ENCODE measurements at regions not wholly inside any gene's neighbourhood (a gene's known extent, or its start where the extent isn't known, plus 50 kb on each side); places are given as distances from the start of the nearest gene placed in this dataset.

DNA sequence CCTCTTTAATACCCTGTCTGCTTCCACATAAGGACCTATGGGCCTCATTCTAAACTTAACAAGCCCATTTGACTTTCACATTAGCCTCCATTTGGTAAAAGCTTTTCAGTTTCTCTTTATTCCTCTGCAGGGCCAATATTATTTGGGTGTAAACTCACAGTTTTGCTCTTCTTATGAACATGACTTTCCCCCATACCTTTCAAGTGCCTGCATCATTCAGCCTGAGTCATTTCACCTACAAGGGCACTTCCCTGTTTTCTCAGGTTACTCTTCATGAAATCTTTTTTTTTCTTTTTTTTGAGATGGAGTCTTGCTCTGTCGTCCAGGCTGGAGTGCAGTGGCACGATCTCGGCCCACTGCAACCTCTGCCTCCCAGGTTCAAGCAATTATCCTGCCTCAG is 1258.1 kb upstream of the CELF2 start:
- intact Hi-C loops (cut with micrococcal nuclease), result no loop called here
- dilution Hi-C loops (cut with HindIII; ENCODE audit: low sequenced_read_pairs, unreplicated experiment), result no loop called here

More for the DNA sequence above, 1258.1 kb upstream of the CELF2 start:
- H3K4me3 ChIP-seq (ENCODE audit: insufficient read depth, low read depth, low read length), result no peak overlapping the region
- H3K36me3 ChIP-seq (ENCODE audit: control insufficient read depth, insufficient read depth, low read length), result no peaks in the 10 kb centered on the region
- no peak overlapping the region for H2AK5ac ChIP-seq (ENCODE audit: low read depth, low read length)
- H3K4me2 ChIP-seq (ENCODE audit: low read depth, low read length), result no peak overlapping the region
- H2BK20ac ChIP-seq (ENCODE audit: low read depth, low read length), result no peak overlapping the region
- no peak overlapping the region for H2AFZ ChIP-seq (replicated peaks; ENCODE audit: low read length, poor library complexity)
- ChIA-PET POLR2A (ENCODE audit: unreplicated experiment) (no interaction called here), CTCF (no interaction called here)
- WGBS, 2 experiments (ENCODE audit: extremely low coverage in 2 of 2, insufficient read length in 1 of 2), result 100% methylated on average over 1 of the region's 3 CpGs; no CpG with 5 or more reads in 1 of the 2 experiments
- H4K20me1 ChIP-seq (ENCODE audit: insufficient read depth, low read length), result no peaks in the 10 kb centered on the region
- no peak overlapping the region for H2BK120ac ChIP-seq (ENCODE audit: low read depth, low read length)
- no peak overlapping the region for H3K4ac ChIP-seq (ENCODE audit: low read depth, low read length)
- H3K9me3 ChIP-seq (ENCODE audit: control insufficient read depth, insufficient read depth, low read length), result peaks cover 2% of the 10 kb centered on the region; the same call in 1 of the 2 replicates
- H2AK9ac ChIP-seq (replicated peaks; ENCODE audit: low read depth, low read length, poor library complexity), result no peak overlapping the region
- no peak overlapping the region for H2BK15ac ChIP-seq (ENCODE audit: low read depth, low read length)
- H3K14ac ChIP-seq (replicated peaks; ENCODE audit: low read depth, low read length), result no peak overlapping the region
- H2BK5ac ChIP-seq (ENCODE audit: low read depth, low read length, poor library complexity, severe bottlenecking), result no peak overlapping the region
- no peaks in the 10 kb centered on the region for H3K27me3 ChIP-seq (ENCODE audit: control insufficient read depth, insufficient read depth, low read length)
- H3K79me1 ChIP-seq (ENCODE audit: low read depth in 1 of 2, low read length in 2 of 2), result no peaks in the 10 kb centered on the region
- H4K5ac ChIP-seq (ENCODE audit: low read depth, low read length), result no peak overlapping the region
- no peak overlapping the region for H3K27ac ChIP-seq (ENCODE audit: insufficient read depth, low read length)
- H3K4me1 ChIP-seq (ENCODE audit: control insufficient read depth, insufficient read depth, low read length), result peaks cover 2% of the 10 kb centered on the region
- no peaks in the 10 kb centered on the region for H3K9me1 ChIP-seq (ENCODE audit: insufficient read depth, low read length)
- no peak overlapping the region for H3K18ac ChIP-seq (ENCODE audit: low read depth, low read length)
- H3K56ac ChIP-seq (ENCODE audit: extremely low read depth, insufficient read depth, low read length), result no peak overlapping the region
- no peak overlapping the region for H3K23ac ChIP-seq (ENCODE audit: low read depth, low read length)
- no peak for TF ChIP-seq MXI1 (IDR thresholded peaks at IDR 0.05; ENCODE audit: borderline replicate concordance, low read depth, low read length)
- TF ChIP-seq, protein P1, sequence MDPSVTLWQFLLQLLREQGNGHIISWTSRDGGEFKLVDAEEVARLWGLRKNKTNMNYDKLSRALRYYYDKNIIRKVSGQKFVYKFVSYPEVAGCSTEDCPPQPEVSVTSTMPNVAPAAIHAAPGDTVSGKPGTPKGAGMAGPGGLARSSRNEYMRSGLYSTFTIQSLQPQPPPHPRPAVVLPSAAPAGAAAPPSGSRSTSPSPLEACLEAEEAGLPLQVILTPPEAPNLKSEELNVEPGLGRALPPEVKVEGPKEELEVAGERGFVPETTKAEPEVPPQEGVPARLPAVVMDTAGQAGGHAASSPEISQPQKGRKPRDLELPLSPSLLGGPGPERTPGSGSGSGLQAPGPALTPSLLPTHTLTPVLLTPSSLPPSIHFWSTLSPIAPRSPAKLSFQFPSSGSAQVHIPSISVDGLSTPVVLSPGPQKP (IDR thresholded peaks at IDR 0.05; ENCODE audit: borderline replicate concordance, low read depth, low read length), result no peak
- no peak for TF ChIP-seq FOS (IDR thresholded peaks at IDR 0.05; ENCODE audit: low read depth, low read length)
- no peak for TF ChIP-seq MAZ (IDR thresholded peaks at IDR 0.05; ENCODE audit: borderline replicate concordance, low read depth, low read length)
- no peak for TF ChIP-seq BHLHE40 (IDR thresholded peaks at IDR 0.05; ENCODE audit: low read depth, low read length)
- TF ChIP-seq POLR2A (IDR thresholded peaks at IDR 0.05; ENCODE audit: low read depth, low read length), result no peak
- no peak for TF ChIP-seq CHD1 (IDR thresholded peaks at IDR 0.05; ENCODE audit: low read depth, low read length)
- no peak for TF ChIP-seq RAD21 (IDR thresholded peaks at IDR 0.05; ENCODE audit: low read length)
- TF ChIP-seq MAFK (IDR thresholded peaks at IDR 0.05; ENCODE audit: low read depth, low read length), result no peak
- no peak for TF ChIP-seq RFX5 (IDR thresholded peaks at IDR 0.05; ENCODE audit: low read depth, low read length)
- no peak for TF ChIP-seq NFE2L2 (IDR thresholded peaks at IDR 0.05; ENCODE audit: low read depth, low read length)
- TF ChIP-seq CEBPB (IDR thresholded peaks at IDR 0.05; ENCODE audit: low read depth, low read length), result no peak
- no peak for TF ChIP-seq RCOR1 (IDR thresholded peaks at IDR 0.05; ENCODE audit: insufficient replicate concordance, low read length)
- TF ChIP-seq SMC3 (IDR thresholded peaks at IDR 0.05; ENCODE audit: low read depth, low read length), result no peak
- in situ Hi-C loops (cut with MboI; ENCODE audit: low sequenced_read_pairs), result no loop called here
- no peak overlapping the region for H4K91ac ChIP-seq (ENCODE audit: insufficient read depth, low read depth, low read length)
- no peak overlapping the region for H3K9ac ChIP-seq (ENCODE audit: low read depth, low read length)
- DNase-seq (no peak), ATAC-seq (ENCODE audit: low read depth) (no peak)
- BruUV-seq (replicated peaks), result no TSS peak
- no peak overlapping the region for H4K8ac ChIP-seq (ENCODE audit: low read depth in 2 of 2, low read length in 2 of 2)

Data from IMR-90 (cell line).